Lung (tissue), 11 donors: ENCODE measurements at regions not wholly inside any gene's neighbourhood (a gene's known extent, or its start where the extent isn't known, plus 50 kb on each side); places are given as distances from the start of the nearest gene placed in this dataset.
A peak's percentile ranks its signal among the peaks of the same experiment; 100 is the strongest.

ENCODE experiments used
- ATAC-seq: fragments of 200-7000 bp; cut with Tn5 transposase; one replicate; pipeline ENCODE4 v1.9.1; 2020; ENCODE audit warnings: moderate number of reproducible peaks; ENCODE audit not compliant: insufficient read depth, low FRiP score
- DNase-seq, 3 donors: peaks; one replicate each; pipeline ENCODE4 v3.0.0-alpha.2; 2013 to 2017
- H3K27ac ChIP-seq, 2 donors: one replicate each; pipeline ENCODE4 v1.5.1; 2013; ENCODE audit warnings: mild to moderate bottlenecking in 2 of 2, moderate library complexity in 2 of 2, control low read depth in 1 of 2, inconsistent platforms in 1 of 2, low read depth in 1 of 2, low read length in 1 of 2
- H3K27me3 ChIP-seq, 3 donors: one replicate each; pipeline ENCODE4 v1.5.1; 2013; ENCODE audit warnings: low read length in 2 of 3; ENCODE audit not compliant: control insufficient read depth in 3 of 3, insufficient read depth in 3 of 3
- H3K36me3 ChIP-seq, 4 donors: one replicate each; pipeline ENCODE4 v1.5.1; 2013; ENCODE audit warnings: low read length in 4 of 4, mild to moderate bottlenecking in 1 of 4, moderate library complexity in 1 of 4; ENCODE audit not compliant: control insufficient read depth in 4 of 4, insufficient read depth in 4 of 4
- H3K4me1 ChIP-seq, 5 donors: one replicate each; pipeline ENCODE4 v1.5.1; 2013; ENCODE audit warnings: low read length in 5 of 5, mild to moderate bottlenecking in 2 of 5, moderate library complexity in 1 of 5; ENCODE audit not compliant: control insufficient read depth in 5 of 5, insufficient read depth in 5 of 5
- H3K4me3 ChIP-seq: one replicate; pipeline ENCODE4 v1.5.1; 2013; ENCODE audit warnings: mild to moderate bottlenecking, control low read depth, moderate library complexity
- H3K9ac ChIP-seq, 2 donors: one replicate each; pipeline ENCODE4 v1.5.1; 2013; ENCODE audit warnings: low read length in 2 of 2, control low read depth in 1 of 2; ENCODE audit not compliant: insufficient read depth in 1 of 2
- H3K9me3 ChIP-seq, 4 donors: one replicate each; pipeline ENCODE4 v1.5.1; 2013; ENCODE audit warnings: low read length in 3 of 4, mild to moderate bottlenecking in 1 of 4, moderate library complexity in 1 of 4; ENCODE audit not compliant: control insufficient read depth in 4 of 4, insufficient read depth in 3 of 4
- WGBS, 2 donors: extraction: QIAGEN DNeasy Blood & Tissue Kit; methylation state at CpG; one replicate each; pipeline ENCODE4 v1.1.7; 2013; 5-methylcytosine and 5-hydroxymethylcytosine counted together
- TF ChIP-seq, protein P1 (sequence below): IDR thresholded peaks from 2 replicates; pipeline ENCODE4 v1.5.1; 2012; ENCODE audit warnings: mild to moderate bottlenecking; ENCODE audit errors: control extremely low read depth, extremely low read depth
- donor health status: control.
- donor health status: control.
- donor health status: Bipolar disorder and iron deficiency.
- donor health status: healthy.
- donor health status: DM: yes; HTN: yes; CAD: no.

DNA sequence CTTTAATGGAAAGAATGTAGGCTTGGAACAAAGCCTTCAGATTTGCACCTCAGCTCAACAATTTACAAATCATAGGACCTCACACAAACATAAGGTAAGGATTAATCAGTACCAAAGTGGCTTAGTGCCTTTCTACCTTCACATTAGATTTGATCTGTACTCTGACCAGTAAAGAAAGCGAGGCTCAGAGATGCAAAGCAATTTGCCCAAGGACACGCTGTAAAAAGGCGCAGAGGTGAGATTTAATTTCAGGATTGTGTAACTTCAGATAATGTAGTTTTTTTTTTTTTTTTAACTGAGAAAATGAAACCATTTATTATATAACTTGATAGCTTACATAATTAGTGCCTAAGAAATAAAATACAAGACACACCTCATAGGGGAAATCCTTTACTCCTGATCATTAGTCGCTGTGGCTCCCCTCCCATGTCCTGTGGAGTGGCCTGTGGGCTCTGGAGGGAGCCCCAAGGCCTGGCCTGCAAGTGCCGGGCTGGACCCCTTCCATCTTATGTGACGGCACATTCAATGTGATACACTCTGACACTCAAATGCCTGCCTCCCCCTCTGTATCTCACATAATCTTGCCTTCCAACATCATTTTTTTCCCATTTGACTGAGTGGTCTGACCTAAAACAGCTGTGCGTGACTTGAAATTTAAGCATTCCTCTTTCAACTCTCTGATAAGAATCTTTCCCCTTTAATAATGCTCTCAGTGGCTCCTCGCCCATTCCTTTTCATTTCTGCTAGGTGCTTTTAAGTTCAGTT lies 426.5 kb upstream of the DAB1 start:
- Histone ChIP-seq H3K27me3 (peaks cover 0 to 3% (median 0%) of the 10 kb centered on the region in 3 donors), H3K4me3 (no peak overlapping the region), H3K9me3 (peaks cover 0 to 2% (median 0%) of the 10 kb centered on the region in 4 donors), H3K4me1 (peaks cover 0 to 44% (median 0%) of the 10 kb centered on the region in 5 donors), H3K9ac (no peak overlapping the region), H3K27ac (no peak overlapping the region), H3K36me3 (no peaks in the 10 kb centered on the region)
- peak in 2 of 3 donors; percentile 49 to 60 for DNase-seq
- ATAC-seq, result no peak
- WGBS, 2 donors, result 77 to 83% methylated on average over 8 of the region's 8 CpGs
- TF ChIP-seq, protein P1, sequence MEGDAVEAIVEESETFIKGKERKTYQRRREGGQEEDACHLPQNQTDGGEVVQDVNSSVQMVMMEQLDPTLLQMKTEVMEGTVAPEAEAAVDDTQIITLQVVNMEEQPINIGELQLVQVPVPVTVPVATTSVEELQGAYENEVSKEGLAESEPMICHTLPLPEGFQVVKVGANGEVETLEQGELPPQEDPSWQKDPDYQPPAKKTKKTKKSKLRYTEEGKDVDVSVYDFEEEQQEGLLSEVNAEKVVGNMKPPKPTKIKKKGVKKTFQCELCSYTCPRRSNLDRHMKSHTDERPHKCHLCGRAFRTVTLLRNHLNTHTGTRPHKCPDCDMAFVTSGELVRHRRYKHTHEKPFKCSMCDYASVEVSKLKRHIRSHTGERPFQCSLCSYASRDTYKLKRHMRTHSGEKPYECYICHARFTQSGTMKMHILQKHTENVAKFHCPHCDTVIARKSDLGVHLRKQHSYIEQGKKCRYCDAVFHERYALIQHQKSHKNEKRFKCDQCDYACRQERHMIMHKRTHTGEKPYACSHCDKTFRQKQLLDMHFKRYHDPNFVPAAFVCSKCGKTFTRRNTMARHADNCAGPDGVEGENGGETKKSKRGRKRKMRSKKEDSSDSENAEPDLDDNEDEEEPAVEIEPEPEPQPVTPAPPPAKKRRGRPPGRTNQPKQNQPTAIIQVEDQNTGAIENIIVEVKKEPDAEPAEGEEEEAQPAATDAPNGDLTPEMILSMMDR, result no peak

DNA sequence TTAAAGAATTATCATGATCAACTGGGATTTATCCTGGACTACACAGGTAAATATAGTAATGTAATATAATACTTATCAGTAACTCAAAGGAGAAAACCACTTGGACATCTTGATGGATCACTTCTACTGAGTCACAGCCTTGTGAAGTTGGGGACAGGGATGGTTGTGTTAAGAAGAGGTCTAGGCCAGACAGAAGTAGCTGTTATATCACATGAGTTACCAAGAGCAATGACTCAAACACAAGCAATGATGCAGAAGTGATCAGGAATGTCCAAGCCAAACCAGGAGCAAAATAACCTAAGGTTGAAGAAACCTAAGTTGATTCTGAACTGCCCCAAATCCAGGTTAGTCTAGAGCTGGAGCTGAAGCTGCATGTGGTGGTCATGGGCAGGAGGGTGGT lies 424.5 kb upstream of the DAB1 start:
- DNase-seq (no peak), ATAC-seq (no peak)
- Histone ChIP-seq H3K9me3 (peaks cover 0 to 2% (median 0%) of the 10 kb centered on the region in 4 donors), H3K36me3 (no peaks in the 10 kb centered on the region), H3K9ac (no peak overlapping the region), H3K4me1 (peaks cover 0 to 25% (median 0%) of the 10 kb centered on the region in 5 donors), H3K4me3 (no peak overlapping the region), H3K27ac (no peak overlapping the region), H3K27me3 (peaks cover 0 to 3% (median 0%) of the 10 kb centered on the region in 3 donors)
- TF ChIP-seq, protein P1, result no peak

DNA sequence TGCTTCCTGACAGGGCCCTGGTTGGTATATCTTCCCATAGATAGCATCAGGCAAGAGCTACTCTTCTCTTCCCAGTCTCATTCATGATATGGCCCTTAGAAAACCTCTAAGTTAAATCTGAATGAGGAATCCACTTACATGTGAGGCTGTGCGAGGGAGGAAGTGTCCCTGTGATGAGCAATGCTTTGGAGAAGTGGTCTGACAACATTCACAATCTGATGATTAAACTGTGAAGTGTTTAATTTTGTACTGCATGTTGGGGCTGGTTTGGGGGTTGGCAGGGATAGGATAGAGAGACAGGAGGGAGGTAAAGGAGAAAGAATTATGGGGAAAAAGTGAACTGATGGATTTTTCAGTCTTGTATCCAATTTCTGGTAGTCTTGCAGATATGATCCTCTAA lies 421.2 kb upstream of the DAB1 start:
- H3K36me3 ChIP-seq, result no peaks in the 10 kb centered on the region
- no peak for ATAC-seq
- no peak overlapping the region for H3K27ac ChIP-seq
- H3K27me3 ChIP-seq, result peaks cover 0 to 3% (median 0%) of the 10 kb centered on the region in 3 donors
- DNase-seq, result no peak
- peaks cover 0 to 7% (median 1%) of the 10 kb centered on the region in 4 donors for H3K9me3 ChIP-seq
- WGBS, 2 donors, result 65 to 78% methylated on average over 1 of the region's 1 CpG
- no peak overlapping the region for H3K4me3 ChIP-seq
- H3K4me1 ChIP-seq, result peaks cover 0 to 8% (median 0%) of the 10 kb centered on the region in 5 donors
- TF ChIP-seq, protein P1, result no peak
- H3K9ac ChIP-seq, result no peak overlapping the region
